ENCODE measurements at regions not wholly inside any gene's neighbourhood (a gene's known extent, or its start where the extent isn't known, plus 50 kb on each side); places are given as distances from the start of the nearest gene placed in this dataset.

DNA sequence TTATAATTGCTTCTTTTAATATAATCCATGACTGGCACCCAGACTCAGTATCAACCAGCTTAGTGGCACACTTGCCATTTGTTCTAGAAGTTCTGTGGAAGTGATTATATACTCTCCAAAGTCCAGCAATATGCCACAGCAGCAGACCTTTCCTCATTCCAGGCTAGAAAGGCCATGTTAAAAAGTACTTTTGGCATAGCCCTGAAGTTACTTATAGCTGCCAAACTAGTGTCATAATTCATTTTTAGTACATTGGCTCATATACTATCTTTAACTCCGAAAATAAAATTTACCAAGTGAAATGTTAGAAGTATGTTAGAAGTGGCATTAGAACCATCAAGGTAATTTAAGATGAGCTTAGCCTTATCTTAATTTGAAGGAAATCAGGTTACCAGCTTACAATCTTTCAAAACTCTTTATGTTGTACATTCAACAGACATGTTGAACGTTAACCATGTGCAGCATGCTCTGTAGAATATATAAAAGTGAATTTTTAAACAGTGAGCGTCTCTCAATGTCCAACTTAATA lies 714.2 kb upstream of the LCORL start:
- TF ChIP-seq CTCF (IDR thresholded peaks at IDR 0.05): no peak
- Histone ChIP-seq H3K9me3 (no peaks in the 10 kb centered on the region), H3K27ac (no peak overlapping the region), H3K27me3 (no peaks in the 10 kb centered on the region), H3K4me1 (no peaks in the 10 kb centered on the region), H3K9ac (ENCODE audit: low read depth in 2 of 2, low read length in 2 of 2) (no peak overlapping the region), H3K4me3 (no peak overlapping the region), H3K36me3 (no peaks in the 10 kb centered on the region)
- no peak for DNase-seq
- intact Hi-C loops (cut with DNase I): no loop called here

DNA sequence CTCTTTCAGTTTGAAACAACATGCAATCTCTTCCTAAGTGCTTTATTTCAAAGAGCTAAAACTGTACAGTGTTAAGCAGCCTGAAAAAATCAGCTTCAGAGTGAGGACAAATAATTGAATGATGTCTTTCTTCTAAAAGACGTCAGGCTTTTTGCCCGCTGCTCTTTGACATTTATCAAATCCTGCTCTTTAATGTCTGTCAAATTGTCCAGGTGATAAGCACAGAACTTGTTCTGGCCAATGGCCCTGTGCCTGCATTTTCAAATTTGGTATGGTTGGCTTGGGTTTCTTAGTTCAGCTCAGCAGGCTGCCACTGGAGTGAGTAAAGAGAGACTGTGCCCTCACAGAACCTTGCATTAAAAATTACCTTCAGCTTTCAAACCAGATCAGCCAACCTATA lies 712.9 kb upstream of the LCORL start:
- TF ChIP-seq CTCF (IDR thresholded peaks at IDR 0.05): no peak
- Histone ChIP-seq H3K4me3 (no peak overlapping the region), H3K27ac (no peak overlapping the region), H3K36me3 (no peaks in the 10 kb centered on the region), H3K27me3 (no peaks in the 10 kb centered on the region), H3K4me1 (no peaks in the 10 kb centered on the region), H3K9me3 (no peaks in the 10 kb centered on the region), H3K9ac (ENCODE audit: low read depth in 2 of 2, low read length in 2 of 2) (no peak overlapping the region)
- no peak for DNase-seq
- intact Hi-C loops (cut with DNase I): loop anchor here (5.0 kb wide), 1 partner anchor 37 kb away; no protein-coding TSS in a partner anchor

- intact Hi-C loops (cut with DNase I): loop anchor here (5.0 kb wide), 1 partner anchor 37 kb away; no protein-coding TSS in a partner anchor
- no peak for DNase-seq
- Histone ChIP-seq H3K4me3 (no peak overlapping the region), H3K9me3 (no peaks in the 10 kb centered on the region), H3K9ac (ENCODE audit: low read depth in 2 of 2, low read length in 2 of 2) (no peak overlapping the region), H3K36me3 (no peaks in the 10 kb centered on the region), H3K4me1 (no peaks in the 10 kb centered on the region), H3K27ac (no peak overlapping the region), H3K27me3 (no peaks in the 10 kb centered on the region)
- no peak for TF ChIP-seq CTCF (IDR thresholded peaks at IDR 0.05)
These were observed 712.4 kb upstream of the LCORL start for GRCh38 chr4:18733961-18734360.

- H3K4me1 ChIP-seq: no peaks in the 10 kb centered on the region
- H3K27me3 ChIP-seq: no peaks in the 10 kb centered on the region
- intact Hi-C loops (cut with DNase I): no loop called here
- no peak overlapping the region for H3K9ac ChIP-seq (ENCODE audit: low read depth in 2 of 2, low read length in 2 of 2)
- no peak for DNase-seq
- no peaks in the 10 kb centered on the region for H3K9me3 ChIP-seq
- H3K4me3 ChIP-seq: no peak overlapping the region
- TF ChIP-seq CTCF (IDR thresholded peaks at IDR 0.05): no peak
- H3K36me3 ChIP-seq: no peaks in the 10 kb centered on the region
- no peak overlapping the region for H3K27ac ChIP-seq
These were observed 701.2 kb upstream of the LCORL start for GRCh38 chr4:18722748-18723191.

DNA sequence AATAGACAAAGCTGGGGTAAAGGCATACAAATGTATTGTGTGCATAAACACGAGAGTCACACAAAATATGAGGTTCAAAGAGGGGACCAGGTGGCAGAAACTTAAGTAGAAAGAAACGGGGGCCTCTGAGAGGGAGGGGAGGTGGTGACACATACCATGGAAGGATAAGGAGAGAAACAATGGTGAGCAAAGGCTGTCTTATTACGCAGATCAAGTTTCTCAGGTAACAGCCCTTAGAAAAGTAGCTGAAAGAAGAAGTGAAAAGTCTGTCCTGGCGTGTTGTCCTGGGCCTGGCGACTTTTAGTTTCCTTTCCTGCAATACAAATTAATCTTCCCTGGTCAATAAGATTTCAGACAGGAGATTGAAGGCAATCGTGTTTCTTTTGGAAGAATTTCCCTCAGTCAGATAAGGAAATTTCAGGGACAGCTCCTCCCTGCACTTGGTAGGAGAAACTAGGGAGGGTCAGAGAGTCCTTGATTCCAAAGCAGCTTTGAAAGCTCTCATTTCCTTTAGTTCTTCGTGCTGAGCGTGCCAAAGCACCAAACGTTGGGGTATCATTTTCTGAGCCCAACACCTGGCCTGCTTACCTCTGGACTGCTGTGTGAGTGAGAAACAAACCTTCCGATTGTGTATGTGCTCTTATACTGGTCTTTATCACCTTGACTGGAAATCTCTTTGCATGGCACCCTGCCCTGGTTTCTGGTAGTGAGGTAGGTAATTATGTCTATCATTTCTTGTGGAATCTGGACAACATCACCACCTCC lies 676.7 kb upstream of the LCORL start:
- Histone ChIP-seq H3K9me3 (no peaks in the 10 kb centered on the region), H3K27me3 (no peaks in the 10 kb centered on the region), H3K27ac (no peak overlapping the region), H3K4me1 (no peaks in the 10 kb centered on the region), H3K9ac (ENCODE audit: low read depth in 2 of 2, low read length in 2 of 2) (no peak overlapping the region), H3K36me3 (no peaks in the 10 kb centered on the region), H3K4me3 (no peak overlapping the region)
- intact Hi-C loops (cut with DNase I): loop anchor here (5.0 to 10.0 kb wide), 2 partner anchors 34 to 236 kb away; no protein-coding TSS in a partner anchor
- no peak for TF ChIP-seq CTCF (IDR thresholded peaks at IDR 0.05)
- no peak for DNase-seq

Data from colonic mucosa (tissue), 4 donors.